Neutrophil (primary cell): ENCODE measurements at regions not wholly inside any gene's neighbourhood (a gene's known extent, or its start where the extent isn't known, plus 50 kb on each side); places are given as distances from the start of the nearest gene placed in this dataset.

Source experiments
- H3K27ac ChIP-seq: fragments of 200-600 bp; sonication (generic); 2 replicates; pipeline ENCODE4 v1.5.1; 2016; ENCODE audit warnings: mild to moderate bottlenecking, moderate library complexity
- H3K27me3 ChIP-seq: fragments of 200-600 bp; sonication (generic); 2 replicates; pipeline ENCODE4 v1.6.0; 2016; ENCODE audit warnings: mild to moderate bottlenecking
- H3K36me3 ChIP-seq: fragments of 200-600 bp; sonication (generic); 2 replicates; pipeline ENCODE4 v1.5.1; 2017
- H3K4me1 ChIP-seq, 2 experiments: fragments of 200-600 bp in 1 of 2; sonication (generic) in 1 of 2; 1 replicate in 1 of 2; 2 replicates in 1 of 2; pipeline versions ENCODE4 v1.5.1 to v1.6.1; 2013 to 2016; ENCODE audit warnings: low read depth in 1 of 2, low read length in 1 of 2, mild to moderate bottlenecking in 1 of 2, moderate library complexity in 1 of 2; ENCODE audit not compliant: control insufficient read depth in 1 of 2, insufficient read depth in 1 of 2
- H3K4me3 ChIP-seq, 2 experiments: fragments of 200-600 bp in 1 of 2; sonication (generic) in 1 of 2; 1 replicate in 1 of 2; 2 replicates in 1 of 2; pipeline ENCODE4 v1.5.1; 2013 to 2016; ENCODE audit warnings: low read depth in 1 of 2, low read length in 1 of 2, mild to moderate bottlenecking in 1 of 2, moderate library complexity in 1 of 2
- H3K9me3 ChIP-seq: fragments of 200-600 bp; sonication (generic); 2 replicates; pipeline ENCODE4 v1.5.1; 2016
- TF ChIP-seq, protein P1 (sequence below): fragments of 200-600 bp; sonication (generic); IDR thresholded peaks from 2 replicates; pipeline ENCODE4 v1.5.1; 2016; ENCODE audit warnings: antibody characterized with exemption

DNA sequence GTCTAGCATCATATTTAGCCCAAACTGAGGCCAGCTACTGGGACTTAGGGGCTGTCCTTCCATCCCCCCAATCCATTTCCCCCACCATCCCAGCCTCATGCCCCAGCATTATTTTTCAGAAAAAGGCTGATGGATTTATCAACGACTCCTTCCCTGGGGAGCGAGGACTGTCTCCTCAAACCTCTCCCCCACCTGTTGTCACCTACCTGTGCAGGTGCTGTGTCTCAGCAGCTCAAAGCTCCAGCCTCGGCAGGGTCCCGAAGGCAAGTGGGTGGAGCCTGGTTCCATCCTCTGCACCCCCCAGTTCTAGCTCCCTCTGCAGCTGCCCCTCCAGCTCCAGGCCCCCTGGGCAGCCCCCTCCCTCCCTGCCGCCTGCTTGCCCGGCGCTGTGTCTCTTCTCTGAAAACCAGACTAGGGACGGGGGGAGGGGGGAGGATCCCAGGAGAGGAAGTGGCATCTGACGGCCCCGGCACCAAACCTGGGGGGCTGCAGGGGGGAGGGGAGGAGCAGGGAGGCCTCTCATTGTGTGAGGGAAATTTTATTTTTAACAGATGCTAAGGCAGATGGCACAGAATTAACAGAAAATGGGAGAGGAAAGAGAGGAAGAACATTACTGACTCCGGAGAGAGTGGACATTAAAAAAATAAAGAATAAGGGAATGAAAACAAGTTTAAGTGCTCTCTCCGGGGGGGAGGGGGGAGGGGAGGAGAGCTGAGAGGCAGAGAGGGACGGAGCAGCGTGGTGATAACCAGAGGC is 61.7 kb upstream of the PAX2 start:
- H3K4me1 ChIP-seq: no peaks in the 10 kb centered on the region
- no peak overlapping the region for H3K27ac ChIP-seq
- peaks cover 100% of the 10 kb centered on the region for H3K27me3 ChIP-seq
- no peak overlapping the region for H3K4me3 ChIP-seq
- TF ChIP-seq, protein P1, sequence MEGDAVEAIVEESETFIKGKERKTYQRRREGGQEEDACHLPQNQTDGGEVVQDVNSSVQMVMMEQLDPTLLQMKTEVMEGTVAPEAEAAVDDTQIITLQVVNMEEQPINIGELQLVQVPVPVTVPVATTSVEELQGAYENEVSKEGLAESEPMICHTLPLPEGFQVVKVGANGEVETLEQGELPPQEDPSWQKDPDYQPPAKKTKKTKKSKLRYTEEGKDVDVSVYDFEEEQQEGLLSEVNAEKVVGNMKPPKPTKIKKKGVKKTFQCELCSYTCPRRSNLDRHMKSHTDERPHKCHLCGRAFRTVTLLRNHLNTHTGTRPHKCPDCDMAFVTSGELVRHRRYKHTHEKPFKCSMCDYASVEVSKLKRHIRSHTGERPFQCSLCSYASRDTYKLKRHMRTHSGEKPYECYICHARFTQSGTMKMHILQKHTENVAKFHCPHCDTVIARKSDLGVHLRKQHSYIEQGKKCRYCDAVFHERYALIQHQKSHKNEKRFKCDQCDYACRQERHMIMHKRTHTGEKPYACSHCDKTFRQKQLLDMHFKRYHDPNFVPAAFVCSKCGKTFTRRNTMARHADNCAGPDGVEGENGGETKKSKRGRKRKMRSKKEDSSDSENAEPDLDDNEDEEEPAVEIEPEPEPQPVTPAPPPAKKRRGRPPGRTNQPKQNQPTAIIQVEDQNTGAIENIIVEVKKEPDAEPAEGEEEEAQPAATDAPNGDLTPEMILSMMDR: no peak
- no peaks in the 10 kb centered on the region for H3K36me3 ChIP-seq
- H3K9me3 ChIP-seq: no peaks in the 10 kb centered on the region

DNA sequence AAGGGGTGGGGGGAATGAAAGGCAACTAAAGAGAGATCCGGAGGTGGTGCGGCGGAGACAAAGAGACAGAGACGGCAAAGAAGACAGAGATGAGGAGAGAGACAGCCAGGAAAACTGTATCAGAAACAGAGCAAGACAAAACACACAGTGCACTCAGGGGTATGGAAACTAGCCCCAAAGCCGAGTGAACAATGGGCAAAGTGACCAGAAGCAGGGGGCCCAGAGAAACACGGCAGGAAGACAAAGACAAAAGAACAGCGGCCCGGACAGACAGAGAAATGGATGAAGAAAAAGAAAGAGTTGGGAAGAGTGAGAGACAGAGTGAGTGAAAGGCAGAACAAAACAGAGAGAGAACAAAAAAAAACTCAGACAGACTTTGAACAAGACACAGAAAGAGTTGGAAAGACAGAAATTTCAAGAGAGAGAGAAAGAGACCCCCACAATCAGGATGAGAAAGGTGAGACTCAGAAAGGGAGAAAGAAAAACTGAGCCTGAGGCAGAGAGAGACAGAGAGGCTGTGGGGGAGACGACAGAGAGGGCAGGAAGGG is 60.6 kb upstream of the PAX2 start:
- Histone ChIP-seq H3K4me3 (no peak overlapping the region), H3K27ac (no peak overlapping the region), H3K36me3 (no peaks in the 10 kb centered on the region), H3K4me1 (no peaks in the 10 kb centered on the region), H3K9me3 (no peaks in the 10 kb centered on the region), H3K27me3 (peaks cover 100% of the 10 kb centered on the region)
- TF ChIP-seq, protein P1: no peak

DNA sequence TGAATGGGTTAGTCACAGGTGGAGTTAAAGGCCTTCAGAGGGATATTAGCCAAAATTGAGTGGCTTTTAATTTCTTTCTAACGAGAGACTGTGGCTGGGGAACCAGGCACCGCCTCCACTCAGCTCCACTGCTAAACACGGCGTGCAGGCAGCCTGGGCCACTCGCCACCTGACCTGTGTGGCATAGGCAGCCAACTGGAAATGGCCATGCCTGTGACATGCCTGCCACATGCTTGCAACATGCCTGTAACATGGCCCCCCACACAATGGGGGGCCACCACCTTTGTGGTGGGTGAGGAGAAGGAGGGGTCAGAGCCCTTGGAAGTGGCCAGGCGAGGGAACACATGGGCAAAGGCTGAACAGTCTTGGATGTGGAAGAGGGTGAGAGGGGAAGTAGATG is 60.1 kb upstream of the PAX2 start:
- peaks cover 100% of the 10 kb centered on the region for H3K27me3 ChIP-seq
- no peaks in the 10 kb centered on the region for H3K36me3 ChIP-seq
- TF ChIP-seq, protein P1: no peak
- no peaks in the 10 kb centered on the region for H3K9me3 ChIP-seq
- H3K4me3 ChIP-seq: no peak overlapping the region
- H3K4me1 ChIP-seq: no peaks in the 10 kb centered on the region
- no peak overlapping the region for H3K27ac ChIP-seq

DNA sequence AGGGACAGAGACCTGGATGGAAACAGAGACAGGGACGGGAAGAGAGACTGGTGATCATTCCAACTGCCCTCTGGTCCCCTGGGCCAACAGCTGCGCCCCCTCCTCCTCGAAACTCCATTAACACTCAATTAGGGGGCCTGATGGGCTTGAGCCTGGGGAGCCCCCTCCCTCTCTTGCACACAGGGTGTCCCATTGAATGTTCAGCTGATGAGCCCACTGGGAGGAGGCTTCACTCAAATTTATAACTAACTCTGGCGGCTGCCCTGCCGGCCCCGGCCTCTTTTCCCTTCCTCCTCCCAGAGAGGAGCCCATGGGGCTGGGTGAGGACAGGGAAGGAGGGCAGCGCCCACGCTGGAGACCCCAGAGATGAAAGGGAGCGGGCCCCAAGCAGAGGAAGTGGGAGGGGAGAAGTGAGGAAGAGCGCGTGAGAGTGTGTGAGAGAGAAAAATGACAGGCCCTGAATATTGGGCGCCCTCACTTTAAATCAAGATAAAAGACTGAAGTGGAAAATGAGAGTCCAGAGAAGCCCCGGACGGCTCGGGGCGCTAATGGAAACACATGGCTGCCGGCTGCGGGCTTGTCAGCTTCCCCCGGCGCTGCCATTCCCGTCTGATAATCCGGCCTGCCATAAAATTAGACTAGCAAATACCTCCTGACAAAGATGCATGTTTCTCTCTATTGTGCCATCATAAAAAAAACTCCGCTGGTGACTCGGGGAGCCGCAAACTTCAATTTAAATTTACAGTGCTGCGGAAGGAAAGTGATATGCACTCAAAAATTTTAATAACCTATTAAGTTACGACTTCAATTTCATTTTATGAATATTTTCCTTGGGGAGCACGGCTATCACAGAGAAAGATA is 58.0 kb upstream of the PAX2 start:
- H3K27ac ChIP-seq: no peak overlapping the region
- no peak overlapping the region for H3K4me3 ChIP-seq
- TF ChIP-seq, protein P1: no peak
- no peaks in the 10 kb centered on the region for H3K9me3 ChIP-seq
- H3K4me1 ChIP-seq: no peaks in the 10 kb centered on the region
- no peaks in the 10 kb centered on the region for H3K36me3 ChIP-seq
- peaks cover 100% of the 10 kb centered on the region for H3K27me3 ChIP-seq

DNA sequence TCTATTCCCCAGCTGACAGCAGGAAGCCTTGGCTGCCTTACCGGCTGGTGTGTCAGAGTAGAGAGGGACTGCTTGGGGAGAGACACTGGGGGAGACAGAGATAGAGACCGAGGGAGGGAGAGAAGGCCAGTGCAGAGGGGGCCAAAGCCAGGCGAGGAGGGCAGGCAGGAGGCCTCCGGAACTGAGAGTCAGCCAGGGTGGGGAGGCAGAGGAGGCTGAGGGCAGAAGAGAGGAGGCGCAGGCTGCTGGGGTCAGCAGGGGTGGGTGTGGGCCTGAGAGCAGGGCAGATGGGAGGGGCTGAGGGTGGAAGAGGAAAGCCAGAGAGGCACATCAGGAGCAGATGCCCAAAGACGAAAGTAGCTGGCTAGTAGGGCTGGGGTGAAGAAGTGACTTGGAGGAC is 57.2 kb upstream of the PAX2 start:
- TF ChIP-seq, protein P1: no peak
- Histone ChIP-seq H3K27ac (no peak overlapping the region), H3K36me3 (no peaks in the 10 kb centered on the region), H3K27me3 (peaks cover 97% of the 10 kb centered on the region), H3K4me1 (peaks cover 0 to under 1% of the 10 kb centered on the region in 2 experiments), H3K9me3 (no peaks in the 10 kb centered on the region), H3K4me3 (no peak overlapping the region)
